ENCODE measurements at regions not wholly inside any gene's neighbourhood (a gene's known extent, or its start where the extent isn't known, plus 50 kb on each side); places are given as distances from the start of the nearest gene placed in this dataset.

DNA sequence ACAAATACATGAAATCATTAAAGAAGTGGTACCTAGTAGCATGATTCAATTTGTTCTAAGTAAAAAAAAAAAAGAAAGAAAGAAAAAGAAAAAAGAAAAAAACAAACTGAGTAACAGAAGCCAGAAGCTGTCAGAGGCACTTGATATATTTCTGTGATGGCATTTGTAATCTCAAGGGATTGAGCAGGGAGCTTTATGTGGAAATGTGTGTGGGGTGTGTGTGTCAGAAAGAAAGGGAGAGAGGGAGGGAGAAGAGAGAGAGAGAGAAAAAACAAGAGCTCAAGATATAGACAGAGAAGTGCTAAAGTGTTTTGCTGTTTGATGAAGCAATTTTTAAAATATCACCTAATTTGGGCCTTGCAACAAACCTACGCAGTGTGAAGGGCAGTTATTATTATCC, 357.6 kb upstream of the PCDH15 start:
- DNase-seq (ENCODE audit: low read depth in 1 of 2, low spot score in 1 of 2): no peak
- no peak for TF ChIP-seq POLR2AphosphoS5 (IDR thresholded peaks at IDR 0.05; ENCODE audit: low read depth)
- TF ChIP-seq, protein P1, sequence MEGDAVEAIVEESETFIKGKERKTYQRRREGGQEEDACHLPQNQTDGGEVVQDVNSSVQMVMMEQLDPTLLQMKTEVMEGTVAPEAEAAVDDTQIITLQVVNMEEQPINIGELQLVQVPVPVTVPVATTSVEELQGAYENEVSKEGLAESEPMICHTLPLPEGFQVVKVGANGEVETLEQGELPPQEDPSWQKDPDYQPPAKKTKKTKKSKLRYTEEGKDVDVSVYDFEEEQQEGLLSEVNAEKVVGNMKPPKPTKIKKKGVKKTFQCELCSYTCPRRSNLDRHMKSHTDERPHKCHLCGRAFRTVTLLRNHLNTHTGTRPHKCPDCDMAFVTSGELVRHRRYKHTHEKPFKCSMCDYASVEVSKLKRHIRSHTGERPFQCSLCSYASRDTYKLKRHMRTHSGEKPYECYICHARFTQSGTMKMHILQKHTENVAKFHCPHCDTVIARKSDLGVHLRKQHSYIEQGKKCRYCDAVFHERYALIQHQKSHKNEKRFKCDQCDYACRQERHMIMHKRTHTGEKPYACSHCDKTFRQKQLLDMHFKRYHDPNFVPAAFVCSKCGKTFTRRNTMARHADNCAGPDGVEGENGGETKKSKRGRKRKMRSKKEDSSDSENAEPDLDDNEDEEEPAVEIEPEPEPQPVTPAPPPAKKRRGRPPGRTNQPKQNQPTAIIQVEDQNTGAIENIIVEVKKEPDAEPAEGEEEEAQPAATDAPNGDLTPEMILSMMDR (IDR thresholded peaks at IDR 0.05; ENCODE audit: insufficient read depth, low read length): no peak
- TF ChIP-seq SPI1 (IDR thresholded peaks at IDR 0.05; ENCODE audit: borderline replicate concordance, low read depth): no peak
- TF ChIP-seq, protein P2, sequence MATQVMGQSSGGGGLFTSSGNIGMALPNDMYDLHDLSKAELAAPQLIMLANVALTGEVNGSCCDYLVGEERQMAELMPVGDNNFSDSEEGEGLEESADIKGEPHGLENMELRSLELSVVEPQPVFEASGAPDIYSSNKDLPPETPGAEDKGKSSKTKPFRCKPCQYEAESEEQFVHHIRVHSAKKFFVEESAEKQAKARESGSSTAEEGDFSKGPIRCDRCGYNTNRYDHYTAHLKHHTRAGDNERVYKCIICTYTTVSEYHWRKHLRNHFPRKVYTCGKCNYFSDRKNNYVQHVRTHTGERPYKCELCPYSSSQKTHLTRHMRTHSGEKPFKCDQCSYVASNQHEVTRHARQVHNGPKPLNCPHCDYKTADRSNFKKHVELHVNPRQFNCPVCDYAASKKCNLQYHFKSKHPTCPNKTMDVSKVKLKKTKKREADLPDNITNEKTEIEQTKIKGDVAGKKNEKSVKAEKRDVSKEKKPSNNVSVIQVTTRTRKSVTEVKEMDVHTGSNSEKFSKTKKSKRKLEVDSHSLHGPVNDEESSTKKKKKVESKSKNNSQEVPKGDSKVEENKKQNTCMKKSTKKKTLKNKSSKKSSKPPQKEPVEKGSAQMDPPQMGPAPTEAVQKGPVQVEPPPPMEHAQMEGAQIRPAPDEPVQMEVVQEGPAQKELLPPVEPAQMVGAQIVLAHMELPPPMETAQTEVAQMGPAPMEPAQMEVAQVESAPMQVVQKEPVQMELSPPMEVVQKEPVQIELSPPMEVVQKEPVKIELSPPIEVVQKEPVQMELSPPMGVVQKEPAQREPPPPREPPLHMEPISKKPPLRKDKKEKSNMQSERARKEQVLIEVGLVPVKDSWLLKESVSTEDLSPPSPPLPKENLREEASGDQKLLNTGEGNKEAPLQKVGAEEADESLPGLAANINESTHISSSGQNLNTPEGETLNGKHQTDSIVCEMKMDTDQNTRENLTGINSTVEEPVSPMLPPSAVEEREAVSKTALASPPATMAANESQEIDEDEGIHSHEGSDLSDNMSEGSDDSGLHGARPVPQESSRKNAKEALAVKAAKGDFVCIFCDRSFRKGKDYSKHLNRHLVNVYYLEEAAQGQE (IDR thresholded peaks at IDR 0.05; ENCODE audit: insufficient replicate concordance, low read depth): no peak
- TF ChIP-seq GABPA (IDR thresholded peaks at IDR 0.05; ENCODE audit: low read depth): no peak
- no peak overlapping the region for H3K4me3 ChIP-seq (replicated peaks; ENCODE audit: insufficient read depth, low read length)
- no peak overlapping the region for H3K27ac ChIP-seq (replicated peaks)
- no peaks in the 10 kb centered on the region for H3K27me3 ChIP-seq (ENCODE audit: insufficient read depth, poor library complexity, severe bottlenecking)

GRCh38 chr10:55146032-55146431, 345.0 kb upstream of the PCDH15 start:
- Histone ChIP-seq H3K27ac (replicated peaks) (no peak overlapping the region), H3K4me3 (replicated peaks; ENCODE audit: insufficient read depth, low read length) (no peak overlapping the region), H3K27me3 (ENCODE audit: insufficient read depth, poor library complexity, severe bottlenecking) (no peaks in the 10 kb centered on the region)
- TF ChIP-seq SPI1 (IDR thresholded peaks at IDR 0.05; ENCODE audit: borderline replicate concordance, low read depth): no peak
- DNase-seq (ENCODE audit: low read depth in 1 of 2, low spot score in 1 of 2): no peak

- no peak for DNase-seq (ENCODE audit: low read depth in 1 of 2, low spot score in 1 of 2)
- no peak overlapping the region for H3K27ac ChIP-seq (replicated peaks)
- H3K4me3 ChIP-seq (replicated peaks; ENCODE audit: insufficient read depth, low read length): no peak overlapping the region
- no peaks in the 10 kb centered on the region for H3K27me3 ChIP-seq (ENCODE audit: insufficient read depth, poor library complexity, severe bottlenecking)
- no peak for TF ChIP-seq SPI1 (IDR thresholded peaks at IDR 0.05; ENCODE audit: borderline replicate concordance, low read depth)
- TF ChIP-seq, protein P2 (IDR thresholded peaks at IDR 0.05; ENCODE audit: insufficient replicate concordance, low read depth): no peak
- TF ChIP-seq, protein P1 (IDR thresholded peaks at IDR 0.05; ENCODE audit: insufficient read depth, low read length): no peak
- TF ChIP-seq POLR2AphosphoS5 (IDR thresholded peaks at IDR 0.05; ENCODE audit: low read depth): no peak
- TF ChIP-seq GABPA (IDR thresholded peaks at IDR 0.05; ENCODE audit: low read depth): no peak
Observed at GRCh38 chr10:55144001-55144400, 343.0 kb upstream of the PCDH15 start.

GRCh38 chr10:55141892-55142291, 340.9 kb upstream of the PCDH15 start:
- H3K4me3 ChIP-seq (replicated peaks; ENCODE audit: insufficient read depth, low read length): no peak overlapping the region
- TF ChIP-seq, protein P2 (IDR thresholded peaks at IDR 0.05; ENCODE audit: insufficient replicate concordance, low read depth): no peak
- TF ChIP-seq POLR2AphosphoS5 (IDR thresholded peaks at IDR 0.05; ENCODE audit: low read depth) (no peak), GABPA (IDR thresholded peaks at IDR 0.05; ENCODE audit: low read depth) (no peak), SPI1 (IDR thresholded peaks at IDR 0.05; ENCODE audit: borderline replicate concordance, low read depth) (no peak)
- no peak overlapping the region for H3K27ac ChIP-seq (replicated peaks)
- H3K27me3 ChIP-seq (ENCODE audit: insufficient read depth, poor library complexity, severe bottlenecking): no peaks in the 10 kb centered on the region
- no peak for DNase-seq (ENCODE audit: low read depth in 1 of 2, low spot score in 1 of 2)

Measured in HL-60 (cell line).